Ammon's horn (tissue), 1 donor: ENCODE measurements at regions not wholly inside any gene's neighbourhood (a gene's known extent, or its start where the extent isn't known, plus 50 kb on each side); places are given as distances from the start of the nearest gene placed in this dataset.
"Not testable (repeated sequence)": the region's sequence is repeated elsewhere in the genome, so short reads cannot be mapped to it uniquely, and the experiment has no call there.

ENCODE experiments used
- DNase-seq: peaks from one replicate; pipeline ENCODE4 v3.0.0-alpha.2; 2016; ENCODE audit warnings: low spot score

DNA sequence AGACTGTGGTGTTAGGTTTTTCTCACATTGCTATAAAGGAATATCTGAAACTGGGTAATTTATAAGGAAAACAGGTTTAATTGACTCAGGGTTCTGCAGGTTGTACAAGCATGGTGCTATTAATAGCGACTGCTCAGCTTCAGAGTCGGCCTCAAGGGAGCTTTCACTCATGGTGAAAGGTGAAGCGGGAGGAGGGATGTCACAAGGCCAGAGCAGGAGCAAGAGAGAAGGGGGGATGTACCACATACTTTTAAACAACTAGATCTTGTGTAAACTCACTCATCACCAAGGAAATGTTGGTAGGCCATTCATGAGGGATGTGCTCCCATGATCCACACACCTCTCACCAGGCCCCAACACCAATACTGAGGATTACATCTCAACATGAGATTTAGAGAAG, 313.2 kb downstream of the UBE2NL start:
- DNase-seq: not testable (repeated sequence)

- not testable (repeated sequence) for DNase-seq
Observed at GRCh38 chrX:144202726-144203125, 318.9 kb downstream of the UBE2NL start.

GRCh38 chrX:144208360-144209024, 324.6 kb downstream of the UBE2NL start:
- not testable (repeated sequence) for DNase-seq

GRCh38 chrX:144214651-144215050, 330.8 kb downstream of the UBE2NL start:
- no peak for DNase-seq

- no peak for DNase-seq
Observed at GRCh38 chrX:144219035-144219434, 335.2 kb downstream of the UBE2NL start.

DNA sequence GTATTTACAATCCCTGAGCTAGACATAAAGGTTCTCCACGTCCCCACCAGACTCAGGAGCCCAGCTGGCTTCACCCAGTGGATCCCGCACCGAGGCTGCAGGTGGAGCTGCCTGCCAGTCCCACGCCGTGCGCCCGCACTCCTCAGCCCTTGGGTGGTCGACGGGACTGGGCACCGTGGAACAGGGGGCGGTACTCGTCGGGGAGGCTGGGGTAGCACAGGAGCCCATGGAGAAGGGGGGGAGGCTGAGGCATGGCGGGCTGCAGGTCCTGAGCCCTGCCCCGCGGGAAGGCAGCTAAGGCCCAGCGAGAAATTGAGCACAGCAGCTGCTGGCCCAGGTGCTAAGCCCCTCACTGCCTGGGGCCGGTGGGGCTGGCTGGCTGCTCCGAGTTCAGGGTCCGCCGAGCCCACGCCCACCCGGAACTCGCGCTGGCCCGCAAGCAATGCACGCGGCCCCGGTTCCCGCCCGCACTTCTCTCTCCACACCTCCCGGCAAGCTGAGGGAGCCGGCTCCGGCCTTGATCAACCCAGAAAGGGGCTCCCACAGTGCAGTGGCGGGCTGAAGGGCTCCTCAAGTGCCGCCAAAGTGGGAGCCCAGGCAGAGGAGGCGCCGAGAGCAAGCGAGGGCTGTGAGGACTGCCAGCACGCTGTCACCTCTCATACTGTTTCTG, 347.4 kb downstream of the UBE2NL start:
- not testable (repeated sequence) for DNase-seq

GRCh38 chrX:144253356-144253755, 369.5 kb downstream of the UBE2NL start:
- no peak for DNase-seq

DNA sequence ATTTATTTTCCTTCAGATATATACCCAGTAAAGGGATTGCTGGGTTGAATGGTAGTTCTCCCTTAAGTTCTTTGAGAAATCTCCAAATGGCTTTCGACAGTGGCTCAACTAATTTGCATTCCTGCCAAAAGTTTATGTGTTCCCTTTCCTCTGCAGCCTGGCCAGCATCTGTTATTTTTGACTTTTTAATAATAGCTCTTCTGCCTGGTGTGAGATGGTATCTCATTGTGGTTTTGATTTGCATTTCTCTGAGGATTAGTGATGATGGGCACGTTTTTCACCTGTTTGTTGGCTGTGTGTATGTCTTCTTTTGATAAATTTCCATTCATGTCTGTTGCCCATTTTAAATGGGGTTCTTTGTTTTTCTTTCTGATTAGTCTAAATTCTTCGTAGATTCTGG, 375.2 kb downstream of the UBE2NL start:
- DNase-seq: no peak

DNA sequence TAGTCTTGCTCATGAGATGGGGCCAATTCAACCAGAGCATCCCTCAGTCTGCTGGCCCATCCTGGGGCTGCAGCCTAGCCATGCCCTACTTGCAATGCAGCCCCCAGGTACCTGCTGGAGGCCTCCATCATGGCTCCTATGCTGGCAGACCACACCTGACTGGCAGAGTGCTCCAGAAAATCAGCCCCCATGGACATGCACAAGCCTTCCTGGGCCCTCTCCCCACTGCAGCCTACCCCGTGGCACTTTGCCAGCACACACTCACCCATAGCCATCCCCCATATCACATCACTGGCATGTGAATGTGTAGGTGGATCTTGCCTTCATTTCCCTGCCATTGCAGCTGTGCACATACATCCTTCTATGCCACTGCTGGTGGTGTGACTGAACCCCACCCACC, 381.8 kb downstream of the UBE2NL start:
- DNase-seq: no peak

- no peak for DNase-seq
Observed at GRCh38 chrX:144275367-144275766, 391.5 kb downstream of the UBE2NL start.

DNA sequence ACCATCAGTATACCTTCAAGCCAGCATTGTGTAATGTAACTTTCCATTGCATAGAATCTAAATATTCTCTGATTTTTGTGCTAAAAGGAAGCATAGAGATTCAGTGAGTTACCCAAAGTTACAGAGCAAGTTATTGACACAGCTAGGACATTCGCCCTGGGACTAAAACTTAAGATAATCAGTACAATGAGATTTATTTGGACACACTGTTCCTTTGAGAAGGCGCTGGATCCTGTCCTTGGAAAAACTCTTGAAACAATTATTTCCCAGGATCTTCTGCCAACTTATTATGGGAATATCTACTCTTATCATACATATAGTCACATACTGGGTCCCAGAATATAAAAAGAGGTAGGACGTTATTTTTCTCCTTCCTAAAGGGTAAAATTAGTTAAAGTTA, 392.0 kb downstream of the UBE2NL start:
- no peak for DNase-seq

GRCh38 chrX:144293229-144293628, 409.4 kb downstream of the UBE2NL start:
- DNase-seq: no peak

GRCh38 chrX:144295921-144296320, 412.1 kb downstream of the UBE2NL start:
- DNase-seq: peak; percentile 1

GRCh38 chrX:144297221-144297620, 413.4 kb downstream of the UBE2NL start:
- no peak for DNase-seq

DNA sequence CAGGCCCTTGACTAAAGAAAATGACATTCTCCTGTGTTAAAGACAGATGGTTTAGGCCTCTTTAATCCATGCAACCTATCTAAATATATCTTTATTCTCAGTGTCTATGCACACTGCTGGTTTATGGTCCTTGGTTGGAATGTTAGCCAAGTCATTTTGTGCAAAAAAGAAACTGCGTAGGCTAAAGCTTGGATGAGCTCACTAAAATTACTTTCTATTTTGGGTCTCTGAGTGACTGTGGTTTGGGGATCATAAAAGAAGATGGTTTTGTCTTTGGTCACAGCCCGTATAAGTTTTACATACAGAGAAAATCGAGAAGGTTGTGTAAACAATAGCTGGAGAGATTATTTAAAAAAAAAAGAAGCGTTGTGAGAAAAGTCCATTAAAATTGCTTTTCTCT, 443.6 kb downstream of the UBE2NL start:
- DNase-seq: no peak

- DNase-seq: no peak
Observed at GRCh38 chrX:144333429-144333828, 449.6 kb downstream of the UBE2NL start.

GRCh38 chrX:144334577-144334976, 450.7 kb downstream of the UBE2NL start:
- no peak for DNase-seq

DNA sequence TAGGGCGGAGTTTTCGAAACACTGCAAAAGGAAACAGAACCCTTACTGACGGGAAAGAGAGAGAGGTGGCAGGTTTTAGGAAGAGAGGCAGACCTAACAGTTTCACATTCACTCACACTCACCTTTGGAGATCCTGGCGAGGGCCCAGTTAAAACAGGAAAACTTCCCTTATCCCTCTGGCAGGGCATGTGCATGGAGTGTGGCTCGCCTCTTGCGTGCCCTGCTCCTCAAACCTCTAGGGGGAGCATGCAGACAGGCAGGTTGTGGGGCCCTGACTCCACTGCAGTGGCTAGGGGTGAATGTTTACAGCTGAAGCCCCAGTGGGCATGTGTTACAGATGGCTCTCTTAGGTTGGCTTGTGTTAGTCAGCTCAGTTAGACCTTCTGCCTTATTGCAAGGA, 451.5 kb downstream of the UBE2NL start:
- no peak for DNase-seq

- DNase-seq: no peak
Observed at GRCh38 chrX:144379156-144379555, 495.3 kb downstream of the UBE2NL start.

GRCh38 chrX:144388738-144389137, 504.9 kb downstream of the UBE2NL start:
- no peak for DNase-seq
